HT-29 (cell line): ENCODE measurements at regions not wholly inside any gene's neighbourhood (a gene's known extent, or its start where the extent isn't known, plus 50 kb on each side); places are given as distances from the start of the nearest gene placed in this dataset.
"Not testable (repeated sequence)": the region's sequence is repeated elsewhere in the genome, so short reads cannot be mapped to it uniquely, and the experiment has no call there.

Experiments
- DNase-seq: peaks from one replicate; pipeline ENCODE4 v3.0.0-alpha.2; 2015; ENCODE audit warnings: low spot score

GRCh38 chr11:97746818-97747217 lies 1273.9 kb upstream of the CNTN5 start:
- no peak for DNase-seq

GRCh38 chr11:97751405-97751804 lies 1269.3 kb upstream of the CNTN5 start:
- no peak for DNase-seq

- no peak for DNase-seq
Measured at GRCh38 chr11:97751952-97752351, 1268.8 kb upstream of the CNTN5 start.

DNA sequence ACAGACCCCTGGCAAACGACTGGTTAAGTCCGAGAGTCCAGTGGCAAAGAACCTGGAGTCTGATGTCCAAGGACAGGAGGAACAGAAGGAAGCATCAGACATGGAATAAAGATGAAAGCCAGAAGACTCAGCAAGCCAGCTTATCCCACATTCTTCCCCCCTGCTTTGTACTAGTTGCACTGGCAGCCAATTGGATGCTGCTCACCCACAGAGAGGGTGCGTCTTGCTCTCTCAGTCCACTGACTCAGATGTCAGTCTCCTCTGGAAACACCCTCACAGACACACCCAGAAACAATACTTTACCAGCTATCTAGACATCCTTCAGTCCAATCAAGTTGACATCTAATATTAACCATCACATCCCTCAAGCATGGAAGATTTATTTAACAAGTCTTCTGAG lies 1265.8 kb upstream of the CNTN5 start:
- DNase-seq: no peak

GRCh38 chr11:97756571-97757335 lies 1264.0 kb upstream of the CNTN5 start:
- no peak for DNase-seq

- no peak for DNase-seq
Measured at GRCh38 chr11:97761175-97761574, 1259.6 kb upstream of the CNTN5 start.

GRCh38 chr11:97764193-97764592 lies 1256.6 kb upstream of the CNTN5 start:
- DNase-seq: no peak

DNA sequence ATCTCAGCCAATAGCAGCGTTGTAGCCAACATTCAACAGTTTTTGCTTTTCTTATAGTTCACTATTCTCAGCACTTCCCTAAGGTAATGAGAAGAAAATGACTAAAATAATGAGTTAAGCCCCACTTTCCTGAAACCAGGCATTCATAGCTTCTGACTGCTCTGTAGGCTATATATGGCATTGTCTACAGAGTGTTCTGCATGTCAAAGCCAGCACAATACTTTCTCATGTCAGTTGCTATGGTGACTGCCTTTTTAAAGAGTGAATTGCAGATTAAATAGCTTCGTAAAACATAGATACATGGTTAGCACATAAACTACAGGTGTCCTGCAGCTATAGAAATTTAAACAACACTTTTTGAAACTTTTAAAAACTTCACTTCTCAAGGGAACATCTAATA lies 1256.1 kb upstream of the CNTN5 start:
- DNase-seq: no peak

DNA sequence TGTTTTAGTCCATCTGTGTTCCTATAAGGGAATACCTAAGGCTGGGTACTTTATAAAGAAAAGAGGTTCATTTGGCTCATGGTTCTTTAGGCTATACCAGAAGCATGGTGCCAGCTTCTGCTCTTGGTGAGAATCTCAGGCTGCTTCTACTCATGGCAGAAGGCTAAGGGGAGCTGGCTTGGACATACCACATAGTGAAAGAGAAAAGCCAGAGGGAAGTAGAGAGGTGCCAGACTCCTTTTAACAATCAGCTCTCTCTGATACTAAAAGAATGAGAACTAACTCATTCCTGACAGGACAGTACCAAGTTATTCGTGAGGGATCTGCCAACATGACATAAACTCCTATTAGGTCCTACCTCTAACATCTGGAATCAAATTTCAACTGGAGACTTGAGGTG lies 1250.2 kb upstream of the CNTN5 start:
- DNase-seq: no peak

GRCh38 chr11:97772705-97773104 lies 1248.0 kb upstream of the CNTN5 start:
- DNase-seq: no peak

DNA sequence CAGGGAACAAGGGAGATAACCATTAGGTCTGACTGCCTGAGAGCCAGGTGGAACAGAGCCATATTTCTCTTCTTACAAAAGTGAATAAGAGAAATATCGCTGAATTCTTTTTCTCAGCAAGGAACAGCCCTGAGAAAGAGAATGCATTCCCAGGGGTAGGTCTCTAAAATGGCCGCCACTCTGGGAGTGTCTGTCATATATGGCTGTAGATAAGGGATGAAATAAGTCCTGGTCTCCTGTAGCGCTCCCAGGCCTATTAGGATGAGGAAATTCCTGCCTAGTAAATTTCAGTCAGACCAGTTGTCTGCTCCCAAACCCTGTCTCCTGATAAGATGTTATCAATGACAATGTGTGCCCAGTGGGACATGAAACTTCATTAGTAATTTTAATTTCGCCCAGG lies 1236.4 kb upstream of the CNTN5 start:
- not testable (repeated sequence) for DNase-seq

GRCh38 chr11:97786961-97787360 lies 1233.8 kb upstream of the CNTN5 start:
- no peak for DNase-seq

- DNase-seq: no peak
Measured at GRCh38 chr11:97794876-97795275, 1225.9 kb upstream of the CNTN5 start.

DNA sequence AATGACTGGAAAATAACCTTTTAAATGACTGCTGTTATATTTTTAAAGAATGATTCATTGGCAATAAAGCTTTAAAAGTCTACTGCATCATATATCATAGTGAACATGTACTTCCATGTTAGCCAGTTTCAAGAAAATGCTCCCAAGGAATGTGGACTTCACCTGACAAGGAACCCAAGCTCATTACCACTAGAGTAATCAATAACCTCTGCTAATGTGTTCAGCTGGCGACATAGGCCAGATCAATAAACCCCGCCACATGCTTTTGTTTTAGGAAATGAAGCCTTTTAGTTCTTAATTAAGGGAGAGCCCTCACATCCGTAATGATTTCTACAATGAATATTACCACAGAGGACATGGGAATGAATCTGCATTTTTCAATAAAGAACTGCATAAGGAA lies 1219.9 kb upstream of the CNTN5 start:
- no peak for DNase-seq

- DNase-seq: no peak
Measured at GRCh38 chr11:97814325-97814959, 1206.3 kb upstream of the CNTN5 start.

- no peak for DNase-seq
Measured at GRCh38 chr11:97815667-97816066, 1205.1 kb upstream of the CNTN5 start.

DNA sequence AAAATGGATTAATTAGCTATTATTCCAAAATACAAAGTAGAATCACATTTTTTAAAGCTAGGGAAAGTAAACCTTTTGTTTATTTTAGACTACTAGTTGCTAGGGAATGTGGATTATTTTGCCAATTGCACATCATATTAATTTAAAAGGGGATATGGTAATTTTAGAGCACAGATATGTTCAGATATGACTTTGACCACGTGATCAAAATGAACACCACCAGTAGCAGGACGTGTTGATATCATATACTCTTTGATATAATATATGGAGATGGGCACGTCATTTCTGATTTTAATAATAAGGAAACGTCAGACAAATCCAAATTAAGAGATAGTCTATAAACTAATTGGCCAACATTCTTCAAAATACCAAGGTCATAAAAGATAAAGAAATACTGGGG lies 1188.3 kb upstream of the CNTN5 start:
- no peak for DNase-seq

DNA sequence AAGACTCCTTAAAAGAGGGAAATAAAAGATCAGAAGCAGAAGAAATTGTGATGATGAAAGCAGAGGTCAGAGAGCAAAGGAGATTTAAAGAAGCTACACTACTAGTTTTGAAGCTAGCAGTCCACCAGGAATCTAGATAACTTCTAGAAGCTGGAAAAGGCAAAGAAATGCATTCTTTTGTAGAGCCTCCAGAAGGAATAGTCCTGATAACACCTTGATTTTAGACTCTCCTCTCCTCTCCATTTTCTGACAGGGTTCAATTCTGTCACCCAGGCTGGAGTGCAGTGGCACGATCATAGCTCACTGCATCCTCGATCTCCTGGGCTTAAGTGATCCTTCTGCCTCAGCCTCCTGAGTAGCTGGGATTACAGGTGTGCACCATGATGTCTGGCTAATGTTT lies 1187.3 kb upstream of the CNTN5 start:
- no peak for DNase-seq

DNA sequence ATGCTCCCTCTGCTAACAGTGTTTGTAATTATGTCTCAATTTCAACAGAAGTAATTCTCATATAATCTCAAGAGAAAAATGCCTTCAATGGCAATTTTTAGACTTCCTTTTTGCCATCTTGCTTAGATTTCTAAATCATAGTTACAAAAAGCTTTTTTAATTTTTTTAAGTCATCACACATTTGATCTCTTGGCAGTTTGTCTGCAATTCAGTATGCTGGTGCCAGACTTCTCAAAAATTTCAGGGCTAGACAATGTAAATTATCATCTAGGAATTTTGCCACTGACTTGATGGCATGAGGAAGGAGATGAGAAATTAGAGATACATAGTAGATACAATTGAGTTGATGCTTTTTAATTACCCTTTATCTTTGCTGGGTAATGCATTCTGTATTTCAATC lies 1176.7 kb upstream of the CNTN5 start:
- no peak for DNase-seq

GRCh38 chr11:97847730-97848129 lies 1173.0 kb upstream of the CNTN5 start:
- no peak for DNase-seq

GRCh38 chr11:97850701-97851100 lies 1170.0 kb upstream of the CNTN5 start:
- DNase-seq: no peak

DNA sequence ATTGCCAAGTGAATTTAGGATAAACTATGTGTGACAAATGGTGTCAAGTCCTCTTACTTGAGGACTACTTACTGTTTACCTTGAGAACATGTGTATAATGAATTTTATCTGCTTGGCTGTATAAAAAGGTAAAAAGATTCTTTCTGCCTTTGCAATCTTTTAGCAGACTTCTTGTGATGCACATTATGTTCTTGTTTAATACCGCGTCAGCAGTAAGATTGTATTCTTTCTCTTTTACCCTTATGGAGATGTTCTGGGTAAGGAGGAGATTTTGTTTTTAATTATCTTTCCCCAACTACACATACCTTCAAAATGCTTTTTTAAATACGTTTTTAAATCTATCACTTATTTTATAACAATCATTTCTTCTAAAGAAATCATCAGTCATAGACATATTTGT lies 1166.4 kb upstream of the CNTN5 start:
- DNase-seq: no peak

DNA sequence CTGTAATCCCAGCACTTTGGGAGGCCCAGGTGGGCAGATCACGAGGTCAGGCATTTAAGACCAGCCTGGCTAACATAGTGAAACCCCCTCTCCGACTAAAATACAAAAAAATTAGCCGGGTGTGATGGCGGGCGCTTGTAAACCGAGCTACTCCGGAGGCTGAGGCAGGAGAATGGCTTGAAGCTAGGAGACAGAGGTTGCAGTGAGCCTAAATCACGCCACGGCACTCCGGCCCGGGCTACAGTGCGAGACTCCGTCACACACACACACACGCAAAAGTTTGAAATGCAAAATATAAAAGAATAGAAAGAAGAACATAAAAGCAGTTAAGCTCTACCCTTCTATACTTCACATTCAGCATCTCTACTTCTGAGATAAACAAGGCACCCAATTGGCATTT lies 1165.9 kb upstream of the CNTN5 start:
- DNase-seq: no peak

GRCh38 chr11:97856666-97857065 lies 1164.1 kb upstream of the CNTN5 start:
- DNase-seq: no peak
